NCI-H226 (cell line): ENCODE measurements at regions not wholly inside any gene's neighbourhood (a gene's known extent, or its start where the extent isn't known, plus 50 kb on each side); places are given as distances from the start of the nearest gene placed in this dataset.
"Not testable (repeated sequence)": the region's sequence is repeated elsewhere in the genome, so short reads cannot be mapped to it uniquely, and the experiment has no call there.

Source experiments
- DNase-seq: peaks from one replicate; pipeline ENCODE4 v3.0.0-alpha.2; 2015

DNA sequence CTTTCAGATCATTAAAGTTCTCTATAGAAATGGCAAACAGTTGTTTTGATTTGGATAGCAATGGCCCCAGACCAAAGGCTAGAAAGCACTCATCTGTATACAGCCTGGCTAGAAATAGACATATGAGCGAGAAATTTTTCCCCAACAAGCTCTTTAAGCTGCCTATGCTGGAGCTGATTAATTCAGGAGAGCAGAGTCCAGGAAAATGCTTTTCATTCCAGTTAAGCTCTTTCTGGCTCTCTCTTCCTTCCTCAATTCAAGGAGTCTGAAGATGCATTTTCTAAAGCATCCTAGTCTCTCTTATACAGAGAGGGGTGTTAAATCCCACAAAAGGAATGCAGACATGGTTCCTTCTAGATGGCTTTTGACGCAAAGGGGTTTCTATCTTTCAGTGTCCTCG is 141.7 kb upstream of the RAI2 start:
- DNase-seq = no peak

DNA sequence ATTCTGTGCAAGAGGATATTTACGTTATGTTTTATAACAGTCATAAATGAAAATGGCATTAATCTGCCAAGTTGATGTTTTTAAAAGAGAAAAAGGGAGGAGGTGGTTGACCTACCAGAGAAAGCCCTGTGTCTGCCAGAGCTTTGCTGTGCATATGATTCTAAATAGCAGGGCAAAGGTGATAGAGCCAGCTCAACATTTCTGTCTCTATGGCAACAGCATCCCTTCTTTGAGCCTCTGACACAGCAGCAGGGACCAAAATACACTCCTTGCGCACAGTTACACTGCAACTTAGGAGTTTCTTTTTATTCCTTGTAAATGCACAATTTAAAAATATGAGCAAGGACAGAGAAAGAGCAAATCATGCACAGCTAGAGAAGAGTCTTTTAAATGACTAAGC is 133.3 kb upstream of the RAI2 start:
- DNase-seq = no peak

- DNase-seq = no peak
Measured at GRCh38 chrX:17993062-17993461, 132.0 kb upstream of the RAI2 start.

DNA sequence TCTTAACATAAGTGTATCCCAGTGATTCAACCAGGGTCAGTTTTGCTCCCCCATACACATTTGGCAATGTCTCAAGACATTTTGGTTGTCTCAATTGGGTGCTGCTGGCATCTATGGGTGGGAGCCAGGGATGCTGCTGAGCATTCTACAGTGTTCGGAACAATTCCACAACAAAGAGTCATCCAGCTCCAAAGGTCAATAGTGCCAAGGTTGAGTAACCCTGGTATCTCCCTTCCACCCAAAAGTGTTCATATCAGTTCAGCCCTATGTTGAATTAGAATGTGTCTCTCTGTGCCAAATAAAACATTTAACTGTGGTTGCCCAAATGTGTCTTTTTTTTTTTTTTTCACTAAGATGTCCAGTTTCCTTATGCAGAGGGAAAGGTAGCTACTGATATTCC is 129.4 kb upstream of the RAI2 start:
- DNase-seq = peak; percentile 46

DNA sequence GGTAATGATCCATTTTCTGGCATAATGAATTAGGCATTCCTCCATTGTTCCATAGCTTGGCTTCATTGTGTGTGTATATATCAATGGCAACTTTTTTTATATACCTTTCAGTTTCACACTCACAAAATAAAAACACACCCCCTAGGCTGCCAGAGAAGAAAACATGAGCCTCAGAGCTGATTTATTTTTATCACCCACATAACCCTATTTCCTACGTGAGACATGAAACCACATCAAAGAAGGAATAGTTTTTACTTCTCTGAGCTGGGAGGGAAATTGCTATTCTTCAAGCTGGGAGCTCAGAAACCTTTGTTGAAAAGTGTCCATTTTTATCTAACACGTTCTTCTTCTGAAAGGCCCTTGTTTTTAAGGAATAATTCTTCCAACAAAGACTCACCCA is 126.7 kb upstream of the RAI2 start:
- no peak for DNase-seq

- DNase-seq = no peak
Measured at GRCh38 chrX:17986977-17987376, 125.9 kb upstream of the RAI2 start.

DNA sequence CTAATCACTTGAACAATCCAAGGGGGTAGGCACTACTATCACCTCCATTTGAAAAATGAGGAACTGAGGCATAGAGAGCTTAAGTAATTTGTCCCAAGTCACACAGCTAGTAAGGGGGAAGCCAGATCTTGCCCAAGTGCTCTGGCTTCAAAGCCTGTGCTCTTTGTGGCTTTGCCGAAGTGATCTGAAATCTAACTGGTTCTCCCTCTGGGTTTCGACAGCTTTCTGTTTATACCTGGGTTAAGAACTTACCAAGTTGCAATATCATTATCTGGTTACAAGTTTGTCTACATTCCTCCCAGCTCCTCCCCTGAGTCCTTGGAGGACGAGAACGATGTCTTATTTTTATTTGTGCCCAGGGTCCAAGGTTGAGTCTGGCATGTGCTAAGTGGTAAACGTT is 125.3 kb upstream of the RAI2 start:
- no peak for DNase-seq

DNA sequence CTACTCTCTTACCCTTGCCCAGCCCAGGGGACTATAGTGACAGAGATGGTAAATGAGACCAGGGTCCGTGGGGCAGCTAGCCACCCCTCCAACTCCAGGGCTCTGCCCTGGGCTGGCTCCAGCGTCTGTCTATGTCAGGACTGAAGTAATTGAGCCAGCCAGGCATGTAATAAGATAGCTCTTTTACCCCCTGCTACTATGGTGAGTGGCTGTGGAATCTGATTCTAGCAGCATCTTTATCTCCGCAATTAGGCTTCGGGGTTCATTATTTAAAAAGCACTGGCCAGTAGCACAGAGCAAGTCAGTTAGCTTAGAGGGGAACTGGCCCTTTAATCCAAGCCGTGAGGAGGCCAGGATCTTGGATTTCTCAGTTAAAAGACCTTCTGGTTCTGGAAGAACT is 123.3 kb upstream of the RAI2 start:
- DNase-seq = no peak

DNA sequence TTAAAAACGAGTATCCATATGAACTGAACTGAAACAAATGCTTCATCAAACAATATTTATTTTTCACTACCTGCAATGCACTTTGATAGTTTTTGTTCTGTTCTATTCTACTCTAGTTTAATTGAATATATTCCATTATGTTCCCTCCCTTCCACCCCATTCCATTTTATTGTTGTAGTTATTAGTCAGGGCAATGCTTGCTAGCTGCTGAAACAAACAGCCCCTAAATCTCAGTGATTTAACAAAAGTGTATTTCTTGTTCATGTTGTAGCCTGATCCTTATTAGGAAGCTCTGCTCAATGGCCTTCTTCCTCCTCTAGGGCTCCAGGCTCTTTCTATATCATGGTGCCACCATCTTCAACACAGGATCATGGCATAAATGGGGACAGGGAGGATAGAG is 122.3 kb upstream of the RAI2 start:
- DNase-seq = no peak

DNA sequence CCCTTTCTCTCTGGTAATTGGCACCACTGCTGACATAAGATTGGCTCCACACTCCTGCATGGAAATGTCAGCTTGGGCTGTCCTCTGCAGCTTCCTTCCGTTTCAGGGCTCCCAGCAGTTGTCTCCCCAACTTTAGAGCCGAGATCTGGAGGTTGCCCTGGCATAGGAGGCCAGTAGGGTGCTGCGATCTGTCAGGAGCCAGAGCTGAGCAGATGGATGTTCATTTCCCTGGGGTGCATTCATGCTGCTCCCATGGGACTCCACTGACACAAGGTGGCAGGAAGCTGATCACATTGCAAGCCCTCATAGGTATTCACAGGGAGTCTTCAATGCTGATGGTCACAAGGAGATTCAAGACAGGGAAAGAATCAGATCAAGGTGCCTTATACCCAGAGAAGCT is 116.6 kb upstream of the RAI2 start:
- DNase-seq = no peak

DNA sequence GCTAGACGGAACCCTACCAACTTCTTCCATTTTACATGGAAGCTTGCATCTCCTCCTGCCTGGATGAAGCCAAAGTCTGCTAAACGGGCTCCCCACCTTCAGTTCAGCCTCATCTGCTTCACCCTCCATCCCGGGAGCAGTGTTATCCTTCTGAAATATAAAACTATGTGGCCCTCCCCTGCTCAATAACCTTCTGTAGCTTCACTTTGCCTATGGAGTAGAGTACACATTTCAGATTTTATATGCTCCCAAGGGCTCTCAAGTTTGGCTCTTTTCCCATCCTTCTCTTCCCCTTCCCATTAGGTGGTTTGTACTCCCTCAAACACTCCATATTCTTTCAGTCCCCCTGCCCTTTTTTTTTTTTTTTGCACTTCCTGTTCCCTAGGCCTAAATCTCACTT is 115.9 kb upstream of the RAI2 start:
- DNase-seq = no peak

- DNase-seq = not testable (repeated sequence)
Measured at GRCh38 chrX:17975349-17975748, 114.3 kb upstream of the RAI2 start.

GRCh38 chrX:17968367-17968766 is 107.3 kb upstream of the RAI2 start:
- DNase-seq = no peak

DNA sequence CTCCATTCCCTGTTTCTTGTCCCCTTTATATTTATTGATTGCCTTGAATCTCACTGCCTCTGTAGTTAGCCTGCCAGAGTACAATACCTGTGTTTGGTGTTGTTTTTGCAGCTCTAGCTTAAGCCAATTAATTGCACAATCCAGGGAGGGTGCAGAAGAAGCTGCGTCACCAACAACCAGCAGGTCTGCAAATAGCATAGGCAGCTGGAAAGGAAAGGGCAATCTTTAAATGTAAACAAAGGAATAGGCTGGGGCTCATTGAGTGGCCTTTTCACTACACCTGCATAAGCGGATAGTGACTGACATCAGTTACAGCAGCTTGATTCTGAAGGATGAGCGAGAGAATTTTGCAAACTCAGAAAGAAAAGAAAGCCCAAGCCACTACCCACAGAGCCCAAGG is 106.8 kb upstream of the RAI2 start:
- DNase-seq = no peak

GRCh38 chrX:17964871-17965270 is 103.8 kb upstream of the RAI2 start:
- DNase-seq = no peak

- no peak for DNase-seq
Measured at GRCh38 chrX:17960891-17961290, 99.8 kb upstream of the RAI2 start.

DNA sequence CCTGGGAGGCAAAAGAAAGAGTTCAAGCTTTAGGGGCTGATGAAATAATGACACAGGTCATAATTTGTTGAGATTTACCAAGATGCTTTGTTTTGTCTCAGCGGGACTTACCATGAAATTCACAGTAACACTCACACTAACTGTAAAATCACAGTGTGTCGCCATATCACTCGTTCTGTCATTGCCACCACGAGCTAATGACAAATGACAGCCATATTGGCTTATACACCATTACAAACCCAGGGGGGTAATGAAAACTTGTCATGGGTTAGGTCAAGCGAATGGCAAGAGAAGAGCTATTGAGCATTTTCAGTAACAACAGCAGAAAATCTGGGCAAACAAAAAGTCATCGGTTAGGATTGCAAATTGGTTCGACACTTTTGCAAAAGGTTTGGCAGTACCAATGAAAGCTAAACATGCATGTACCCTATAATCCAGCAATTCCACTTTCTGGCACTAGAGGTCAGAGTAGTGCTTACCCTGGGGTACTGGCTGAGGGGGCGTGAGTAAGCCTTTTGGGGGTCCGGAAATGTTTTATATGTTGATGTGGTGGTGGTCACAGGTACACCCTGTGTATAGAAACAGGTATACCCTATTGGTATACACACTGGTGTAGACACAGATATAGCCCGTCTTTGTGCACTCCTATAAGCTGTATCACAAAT is 83.9 kb upstream of the RAI2 start:
- no peak for DNase-seq

- not testable (repeated sequence) for DNase-seq
Measured at GRCh38 chrX:17941171-17941570, 80.1 kb upstream of the RAI2 start.

DNA sequence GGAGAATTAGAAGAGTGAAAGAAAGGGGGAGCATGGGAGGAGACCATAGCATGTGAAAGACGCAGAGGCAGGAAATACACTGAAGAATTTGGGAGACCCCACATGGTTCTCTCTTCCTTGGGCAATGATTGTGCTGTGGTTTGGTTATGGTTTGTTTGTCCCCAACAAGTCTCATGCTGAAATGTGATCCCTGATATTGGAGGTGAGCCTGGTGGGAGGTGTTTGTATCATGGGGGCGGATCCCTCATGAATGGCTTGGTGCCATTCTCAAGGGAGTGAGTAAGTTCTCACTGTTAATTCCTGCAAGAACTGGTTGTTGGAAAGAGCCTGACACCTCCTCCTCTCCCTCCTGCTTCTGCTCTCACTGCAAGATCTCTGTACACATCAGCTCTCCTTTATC is 78.6 kb upstream of the RAI2 start:
- DNase-seq = no peak

- no peak for DNase-seq
Measured at GRCh38 chrX:17933856-17934255, 72.8 kb upstream of the RAI2 start.

GRCh38 chrX:17932781-17933180 is 71.7 kb upstream of the RAI2 start:
- DNase-seq = no peak

GRCh38 chrX:17931855-17932254 is 70.8 kb upstream of the RAI2 start:
- DNase-seq = no peak

DNA sequence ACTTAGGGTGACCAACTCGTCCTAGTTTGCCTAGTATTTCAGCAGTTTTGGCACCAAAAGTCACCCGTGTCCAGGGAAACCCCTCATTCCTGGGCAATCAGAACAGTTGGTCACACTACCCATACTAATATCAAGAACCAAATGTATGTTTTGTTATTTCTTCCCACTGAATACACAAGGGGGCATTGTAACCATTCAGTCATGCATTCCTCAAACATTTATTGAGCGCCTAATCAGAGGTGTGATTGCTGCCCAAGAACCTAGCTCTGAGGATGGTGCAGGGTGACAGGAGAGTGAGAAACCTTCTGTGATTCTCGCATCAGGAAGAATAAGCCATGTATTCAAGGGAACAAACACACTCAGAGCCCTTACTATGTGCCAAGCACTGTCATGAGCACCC is 69.8 kb upstream of the RAI2 start:
- DNase-seq = no peak

- peak; percentile 1 for DNase-seq
Measured at GRCh38 chrX:17923546-17923945, 62.4 kb upstream of the RAI2 start.

GRCh38 chrX:17922303-17922702 is 61.2 kb upstream of the RAI2 start:
- DNase-seq = peak; percentile 47
